ENCODE measurements at regions not wholly inside any gene's neighbourhood (a gene's known extent, or its start where the extent isn't known, plus 50 kb on each side); places are given as distances from the start of the nearest gene placed in this dataset.

GRCh38 chr11:95521133-95521542 is 268.4 kb downstream of the FAM76B start:
- no peak for DNase-seq (ENCODE audit: low spot score in 2 of 2, unreplicated experiment in 2 of 2)
- TF ChIP-seq CTCF (IDR thresholded peaks at IDR 0.05; ENCODE audit: unreplicated experiment), result no peak
- no peak overlapping the region for H3K4me3 Mint-ChIP-seq
- no peak overlapping the region for H3K27ac Mint-ChIP-seq
- H3K9me3 Mint-ChIP-seq, result no peaks in the 10 kb centered on the region
- H3K27me3 Mint-ChIP-seq (ENCODE audit: low read depth), result no peaks in the 10 kb centered on the region
- H3K36me3 Mint-ChIP-seq, result no peaks in the 10 kb centered on the region
- H3K4me1 Mint-ChIP-seq, result peaks cover 41% of the 10 kb centered on the region

GRCh38 chr11:95520369-95521132 is 269.0 kb downstream of the FAM76B start:
- Mint-ChIP-seq H3K36me3 (no peaks in the 10 kb centered on the region), H3K9me3 (no peaks in the 10 kb centered on the region), H3K4me1 (peaks cover 44% of the 10 kb centered on the region), H3K27me3 (ENCODE audit: low read depth) (no peaks in the 10 kb centered on the region), H3K4me3 (no peak overlapping the region), H3K27ac (no peak overlapping the region)
- no peak for DNase-seq (ENCODE audit: low spot score in 2 of 2, unreplicated experiment in 2 of 2)
- no peak for TF ChIP-seq CTCF (IDR thresholded peaks at IDR 0.05; ENCODE audit: unreplicated experiment)

GRCh38 chr11:95519912-95520311 is 269.7 kb downstream of the FAM76B start:
- Mint-ChIP-seq H3K4me1 (peaks cover 46% of the 10 kb centered on the region), H3K27ac (no peak overlapping the region), H3K36me3 (no peaks in the 10 kb centered on the region), H3K4me3 (no peak overlapping the region), H3K9me3 (no peaks in the 10 kb centered on the region), H3K27me3 (ENCODE audit: low read depth) (no peaks in the 10 kb centered on the region)
- TF ChIP-seq CTCF (IDR thresholded peaks at IDR 0.05; ENCODE audit: unreplicated experiment), result no peak
- no peak for DNase-seq (ENCODE audit: low spot score in 2 of 2, unreplicated experiment in 2 of 2)

- Mint-ChIP-seq H3K36me3 (no peaks in the 10 kb centered on the region), H3K9me3 (no peaks in the 10 kb centered on the region), H3K27me3 (ENCODE audit: low read depth) (no peaks in the 10 kb centered on the region), H3K4me3 (no peak overlapping the region), H3K4me1 (peaks cover 53% of the 10 kb centered on the region), H3K27ac (no peak overlapping the region)
- TF ChIP-seq CTCF (IDR thresholded peaks at IDR 0.05; ENCODE audit: unreplicated experiment), result no peak
- DNase-seq (ENCODE audit: low spot score in 2 of 2, unreplicated experiment in 2 of 2), result no peak
Observed at GRCh38 chr11:95517453-95517852, 272.1 kb downstream of the FAM76B start.

- Mint-ChIP-seq H3K4me3 (no peak overlapping the region), H3K9me3 (no peaks in the 10 kb centered on the region), H3K27ac (no peak overlapping the region), H3K27me3 (ENCODE audit: low read depth) (no peaks in the 10 kb centered on the region), H3K36me3 (no peaks in the 10 kb centered on the region), H3K4me1 (peaks cover 59% of the 10 kb centered on the region)
- DNase-seq (ENCODE audit: low spot score in 2 of 2, unreplicated experiment in 2 of 2), result no peak
- no peak for TF ChIP-seq CTCF (IDR thresholded peaks at IDR 0.05; ENCODE audit: unreplicated experiment)
Observed at GRCh38 chr11:95516786-95517185, 272.8 kb downstream of the FAM76B start.
